Smooth muscle cell (in vitro differentiated cells): ENCODE measurements at regions not wholly inside any gene's neighbourhood (a gene's known extent, or its start where the extent isn't known, plus 50 kb on each side); places are given as distances from the start of the nearest gene placed in this dataset.

ENCODE experiments used
- DNase-seq: peaks from one replicate; lab custom pipeline; 2025; ENCODE audit not compliant: unreplicated experiment; lab: John Stamatoyannopoulos, UW
- H2AFZ ChIP-seq: fragments of 200-600 bp; sonication (generic); 2 replicates; pipeline ENCODE4 v1.6.0; 2016; ENCODE audit warnings: antibody characterized with exemption, low read depth, mild to moderate bottlenecking
- H3F3A ChIP-seq: fragments of 200-600 bp; sonication (generic); 2 replicates; pipeline ENCODE4 v1.6.0; 2017; ENCODE audit warnings: antibody characterized with exemption, low read depth
- H3K27ac ChIP-seq: fragments of 200-600 bp; sonication (generic); 2 replicates; pipeline ENCODE4 v1.5.1; 2016; ENCODE audit warnings: low read depth, mild to moderate bottlenecking
- H3K27me3 ChIP-seq: fragments of 200-600 bp; sonication (generic); 2 replicates; pipeline ENCODE4 v1.6.1; 2016; ENCODE audit warnings: low read depth, mild to moderate bottlenecking
- H3K36me3 ChIP-seq: fragments of 200-600 bp; sonication (generic); 2 replicates; pipeline ENCODE4 v1.5.1; 2016; ENCODE audit warnings: low read depth
- H3K4me1 ChIP-seq: fragments of 200-600 bp; sonication (generic); 2 replicates; pipeline ENCODE4 v1.5.1; 2016; ENCODE audit warnings: low read depth
- H3K4me2 ChIP-seq: fragments of 200-600 bp; sonication (generic); 2 replicates; pipeline ENCODE4 v1.6.0; 2016; ENCODE audit warnings: mild to moderate bottlenecking
- H3K4me3 ChIP-seq: fragments of 200-600 bp; sonication (generic); 2 replicates; pipeline ENCODE4 v1.5.1; 2016; ENCODE audit warnings: mild to moderate bottlenecking
- H3K79me2 ChIP-seq: fragments of 200-600 bp; sonication (generic); 2 replicates; pipeline ENCODE4 v1.6.0; 2016; ENCODE audit warnings: low read depth, mild to moderate bottlenecking
- H3K9ac ChIP-seq: fragments of 200-600 bp; sonication (generic); 2 replicates; pipeline ENCODE4 v1.6.0; 2016; ENCODE audit warnings: low read depth
- H3K9me3 ChIP-seq: fragments of 200-600 bp; sonication (generic); replicated peaks from 2 replicates; pipeline ENCODE4 v1.5.1; 2016; ENCODE audit warnings: low read depth
- H4K20me1 ChIP-seq: fragments of 200-600 bp; sonication (generic); 2 replicates; pipeline ENCODE4 v1.6.0; 2016; ENCODE audit warnings: low read depth
- CTCF ChIP-seq: fragments of 200-600 bp; sonication (generic); IDR thresholded peaks from 2 replicates; pipeline ENCODE4 v1.5.1; 2017; ENCODE audit warnings: borderline replicate concordance, mild to moderate bottlenecking, antibody characterized with exemption; ENCODE audit not compliant: insufficient read depth, poor library complexity, severe bottlenecking
- WGBS: methylation state at CpG from one replicate; pipeline ENCODE4 v1.1.7; 2016; ENCODE audit warnings: low lambda C conversion rate; 5-methylcytosine and 5-hydroxymethylcytosine counted together

GRCh38 chr7:10036693-10037092 is 937.0 kb upstream of the PHF14 start:
- Histone ChIP-seq H3K27me3 (no peaks in the 10 kb centered on the region), H3K36me3 (no peaks in the 10 kb centered on the region), H3K27ac (no peak overlapping the region), H3K4me2 (no peak overlapping the region), H3F3A (no peaks in the 10 kb centered on the region), H3K4me1 (no peaks in the 10 kb centered on the region), H3K79me2 (no peaks in the 10 kb centered on the region), H3K9ac (no peak overlapping the region), H3K9me3 (no peaks in the 10 kb centered on the region), H3K4me3 (no peak overlapping the region), H2AFZ (no peak overlapping the region), H4K20me1 (no peaks in the 10 kb centered on the region)
- 82% methylated on average over 2 of the region's 2 CpGs for WGBS
- DNase-seq = no peak
- no peak for TF ChIP-seq CTCF

- no peak for DNase-seq
- Histone ChIP-seq H3F3A (no peaks in the 10 kb centered on the region), H3K9ac (no peak overlapping the region), H3K9me3 (no peaks in the 10 kb centered on the region), H3K27ac (no peak overlapping the region), H4K20me1 (no peaks in the 10 kb centered on the region), H3K4me3 (no peak overlapping the region), H3K4me1 (no peaks in the 10 kb centered on the region), H3K4me2 (no peak overlapping the region), H3K27me3 (no peaks in the 10 kb centered on the region), H2AFZ (no peak overlapping the region), H3K79me2 (no peaks in the 10 kb centered on the region), H3K36me3 (no peaks in the 10 kb centered on the region)
- 78% methylated on average over 1 of the region's 1 CpG for WGBS
- no peak for TF ChIP-seq CTCF
Measured at GRCh38 chr7:10038351-10038750, 935.3 kb upstream of the PHF14 start.

GRCh38 chr7:10040674-10041073 is 933.0 kb upstream of the PHF14 start:
- Histone ChIP-seq H4K20me1 (no peaks in the 10 kb centered on the region), H3K9me3 (no peaks in the 10 kb centered on the region), H3K36me3 (no peaks in the 10 kb centered on the region), H3K4me2 (no peak overlapping the region), H3F3A (no peaks in the 10 kb centered on the region), H3K4me3 (no peak overlapping the region), H3K4me1 (no peaks in the 10 kb centered on the region), H3K9ac (no peak overlapping the region), H3K27me3 (no peaks in the 10 kb centered on the region), H2AFZ (no peak overlapping the region), H3K27ac (no peak overlapping the region), H3K79me2 (no peaks in the 10 kb centered on the region)
- TF ChIP-seq CTCF = no peak
- 81% methylated on average over 3 of the region's 3 CpGs for WGBS
- no peak for DNase-seq

- DNase-seq = no peak
Measured at GRCh38 chr7:10070899-10071298, 902.8 kb upstream of the PHF14 start.

More at GRCh38 chr7:10070899-10071298, 902.8 kb upstream of the PHF14 start:
- Histone ChIP-seq H3F3A (no peaks in the 10 kb centered on the region), H3K79me2 (no peaks in the 10 kb centered on the region), H3K4me3 (no peak overlapping the region), H3K9me3 (no peaks in the 10 kb centered on the region), H2AFZ (no peak overlapping the region), H3K9ac (no peak overlapping the region), H3K36me3 (no peaks in the 10 kb centered on the region), H3K4me1 (no peaks in the 10 kb centered on the region), H3K4me2 (no peak overlapping the region), H3K27ac (no peak overlapping the region), H3K27me3 (peaks cover 10% of the 10 kb centered on the region), H4K20me1 (no peaks in the 10 kb centered on the region)
- no peak for TF ChIP-seq CTCF
